TTC549 (cell line): ENCODE measurements at regions not wholly inside any gene's neighbourhood (a gene's known extent, or its start where the extent isn't known, plus 50 kb on each side); places are given as distances from the start of the nearest gene placed in this dataset.

Experiments
- FAIRE-seq: peaks from 2 replicates; lab custom pipeline; 2012; peaks lifted over from hg19 to GRCh38; lab: Jason Lieb, UNC

DNA sequence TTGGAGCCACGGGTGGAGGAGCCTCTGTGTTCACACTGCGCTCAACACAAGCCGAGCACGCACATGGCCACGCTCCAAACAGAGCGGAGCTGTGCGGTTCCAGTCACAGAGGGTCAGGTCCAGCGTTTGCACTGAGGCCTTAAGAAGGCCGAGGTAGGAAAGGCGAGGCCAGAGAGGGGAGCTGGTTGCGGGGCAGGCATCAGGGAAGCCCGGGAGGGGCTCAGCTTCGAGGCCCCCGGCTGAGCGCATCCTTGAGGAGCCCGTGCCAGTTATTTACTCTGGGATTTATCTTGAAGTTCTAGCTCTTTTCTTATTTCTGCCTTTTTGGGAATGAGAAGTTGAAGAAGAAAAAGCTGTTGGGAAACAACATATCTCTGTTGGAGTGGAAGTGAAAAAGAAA lies 140.8 kb downstream of the IRX1 start:
- FAIRE-seq, result no peak

DNA sequence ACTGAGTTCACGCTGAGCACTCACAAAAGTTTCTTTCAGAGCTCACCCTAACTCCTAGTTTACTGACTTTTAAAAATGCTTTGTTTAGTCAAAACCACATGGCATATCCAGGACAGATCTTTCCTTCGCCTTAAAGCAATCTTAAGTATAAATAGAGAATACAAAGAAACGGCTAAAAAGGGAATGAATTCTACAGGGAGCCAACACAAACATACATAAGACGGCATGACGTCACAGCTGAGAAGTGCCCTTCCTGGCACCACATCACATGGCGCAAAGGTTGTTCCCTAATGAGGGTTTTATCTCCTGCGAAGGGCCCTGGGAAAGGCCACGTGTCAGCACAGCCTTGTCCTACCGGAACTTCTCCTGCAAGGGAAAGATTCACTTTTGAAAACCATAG lies 141.3 kb downstream of the IRX1 start:
- FAIRE-seq, result no peak

DNA sequence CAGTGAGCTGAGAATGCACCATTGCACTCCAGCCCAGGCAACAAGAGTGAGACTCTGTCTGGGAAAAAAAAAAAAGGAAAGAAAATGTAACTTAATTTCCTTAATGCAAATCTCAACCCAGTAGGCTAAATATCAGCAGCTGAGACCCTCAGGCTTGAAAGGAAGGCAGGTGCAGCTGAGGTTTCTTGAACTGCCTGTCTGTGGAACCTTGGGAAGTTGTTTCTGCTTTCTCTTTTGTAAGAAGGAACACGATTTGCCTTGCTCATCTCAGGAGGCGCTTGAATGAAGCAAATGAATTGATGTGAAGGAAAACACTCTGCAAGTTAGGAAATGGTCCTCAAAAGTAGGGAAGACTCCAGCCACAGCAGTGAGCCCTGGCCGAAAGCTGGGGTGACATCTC lies 143.3 kb downstream of the IRX1 start:
- FAIRE-seq, result no peak

DNA sequence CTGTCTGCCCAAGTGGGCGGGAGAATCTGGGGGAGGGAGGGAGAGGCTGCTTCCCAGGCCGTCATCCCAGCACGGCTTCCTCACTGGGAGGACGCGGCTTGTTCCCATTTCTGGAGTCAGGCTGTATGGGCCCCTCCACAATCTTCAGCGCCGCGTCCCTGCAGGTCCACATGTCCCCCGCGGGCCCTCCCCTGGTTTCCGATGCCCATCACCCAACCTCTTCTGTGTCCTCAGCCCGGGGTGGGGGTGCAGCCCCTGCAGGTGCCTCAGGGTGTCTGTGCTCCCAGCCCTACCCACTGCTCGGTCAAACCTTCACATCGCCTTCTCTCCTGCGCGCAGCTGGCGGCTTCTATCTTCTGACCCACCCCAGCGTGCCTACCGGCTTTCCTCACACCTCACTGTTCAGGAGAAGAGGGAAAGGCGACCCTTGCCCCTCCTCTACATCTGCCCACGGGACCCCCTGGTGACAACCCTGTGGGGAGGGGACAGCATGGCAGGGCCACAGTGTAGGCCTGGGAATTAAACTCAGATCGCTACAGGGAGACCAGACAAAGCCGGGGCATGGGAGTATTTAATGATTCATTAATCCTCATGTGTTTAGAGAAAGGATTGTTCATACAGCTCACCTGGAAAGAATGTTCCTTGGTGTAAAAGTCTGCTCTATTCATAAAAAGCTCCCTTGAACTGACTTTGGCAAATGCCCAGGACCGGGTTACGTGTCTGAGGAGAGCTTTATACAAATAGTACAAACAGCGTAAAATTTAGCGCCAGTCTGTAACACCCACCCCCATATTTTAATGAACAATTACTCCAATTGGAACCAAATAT lies 145.1 kb downstream of the IRX1 start:
- no peak for FAIRE-seq

DNA sequence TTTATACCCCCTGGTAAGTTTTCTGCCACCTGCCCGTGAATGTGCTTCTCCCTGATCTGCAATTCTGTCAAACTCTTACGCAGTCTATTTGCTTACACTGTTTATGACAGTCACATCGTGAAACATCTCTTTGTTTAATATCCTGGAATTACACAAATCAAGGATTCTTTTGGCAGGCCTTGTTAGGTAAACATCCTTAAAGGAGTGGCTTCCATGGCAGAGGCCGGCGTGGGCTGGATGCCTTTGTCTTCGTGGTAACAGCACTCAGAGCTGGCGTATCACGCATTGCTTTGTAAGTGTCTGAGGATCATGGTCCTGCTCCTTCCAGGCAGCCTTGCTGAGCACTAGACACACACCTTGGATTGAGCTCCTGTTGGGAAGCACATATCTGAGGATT lies 145.7 kb downstream of the IRX1 start:
- FAIRE-seq, result no peak

DNA sequence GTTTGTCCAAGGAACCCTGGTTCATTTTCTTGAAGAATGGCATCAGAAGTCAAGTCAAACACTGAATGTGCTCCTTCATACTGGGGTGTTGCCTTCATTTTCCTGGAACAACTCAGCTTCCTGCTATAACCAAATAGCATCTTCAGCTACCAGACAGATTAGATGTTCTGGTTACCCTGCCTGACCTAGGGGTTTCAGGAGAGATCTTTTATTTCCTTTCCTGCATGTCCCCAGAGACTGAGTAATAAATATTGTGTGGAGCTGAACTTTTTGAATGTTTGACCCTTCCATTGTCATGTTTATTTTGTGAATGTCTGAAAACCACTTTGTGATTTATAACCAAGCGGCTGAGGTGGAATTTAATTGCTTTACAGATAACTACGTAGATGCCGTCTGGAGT lies 147.1 kb downstream of the IRX1 start:
- FAIRE-seq, result no peak

DNA sequence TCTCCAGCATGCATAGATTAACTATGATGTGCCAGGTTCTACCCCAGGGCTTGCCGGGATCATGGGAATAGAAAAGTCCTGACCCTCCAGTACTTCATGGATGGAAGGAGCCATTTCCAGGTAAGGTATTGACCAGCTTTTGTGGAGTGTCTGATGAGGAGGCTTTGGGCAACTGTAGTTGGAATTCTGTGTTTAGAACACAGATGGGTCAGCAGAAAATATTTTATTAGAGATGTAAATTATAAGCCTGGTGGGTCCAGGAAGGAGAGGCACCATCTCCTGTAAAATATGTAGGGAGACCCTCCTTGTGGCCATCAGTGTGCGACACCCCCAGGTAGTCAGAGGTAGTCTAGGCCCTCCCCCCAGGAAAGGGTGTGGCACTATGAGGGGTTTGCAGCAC lies 156.2 kb downstream of the IRX1 start:
- no peak for FAIRE-seq

DNA sequence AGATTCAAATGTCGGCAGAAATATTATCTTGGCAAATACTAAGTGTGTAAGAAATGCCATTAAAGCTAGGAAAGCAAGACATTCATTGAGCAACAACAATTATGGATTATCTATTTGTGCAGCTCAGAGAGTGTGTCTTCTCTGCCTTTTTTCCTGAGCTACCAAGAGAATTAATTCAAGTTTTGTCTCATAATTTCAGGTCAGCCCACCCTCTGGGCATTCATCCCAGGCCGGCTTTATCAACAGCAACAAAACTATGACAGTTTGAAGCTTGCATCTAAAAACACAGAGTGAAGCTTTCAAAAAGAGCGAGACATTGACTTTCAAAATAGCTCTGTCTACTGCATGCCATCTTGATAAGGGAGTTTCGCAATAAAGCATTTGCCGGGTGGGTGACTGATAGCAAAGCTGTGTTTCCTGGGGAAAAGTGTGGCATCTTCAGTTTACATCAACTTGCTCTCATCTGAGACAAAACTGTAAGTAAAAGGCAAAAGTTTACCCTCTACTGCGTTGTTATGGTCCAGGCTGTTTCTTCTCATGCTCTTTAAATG lies 182.4 kb downstream of the IRX1 start:
- FAIRE-seq, result no peak

DNA sequence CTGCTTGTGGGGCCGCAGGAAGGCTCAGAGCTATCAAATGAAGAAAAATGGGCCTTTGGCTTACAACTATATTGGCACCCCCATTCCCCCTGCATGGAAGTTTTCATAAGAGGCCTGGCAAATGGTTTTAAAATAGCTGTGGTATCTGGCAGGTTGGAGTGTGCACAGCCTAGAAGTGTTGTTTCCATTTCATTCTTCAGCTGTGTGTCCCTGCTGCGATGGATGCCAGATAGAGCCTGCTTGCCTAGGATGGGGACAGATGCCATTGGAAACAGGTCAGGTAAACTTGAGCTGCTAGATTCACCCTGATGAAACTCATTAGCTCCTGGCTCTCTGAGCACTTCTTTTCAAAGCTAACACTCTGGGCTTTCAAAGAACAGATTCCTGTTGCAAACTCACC lies 183.3 kb downstream of the IRX1 start:
- FAIRE-seq, result no peak

DNA sequence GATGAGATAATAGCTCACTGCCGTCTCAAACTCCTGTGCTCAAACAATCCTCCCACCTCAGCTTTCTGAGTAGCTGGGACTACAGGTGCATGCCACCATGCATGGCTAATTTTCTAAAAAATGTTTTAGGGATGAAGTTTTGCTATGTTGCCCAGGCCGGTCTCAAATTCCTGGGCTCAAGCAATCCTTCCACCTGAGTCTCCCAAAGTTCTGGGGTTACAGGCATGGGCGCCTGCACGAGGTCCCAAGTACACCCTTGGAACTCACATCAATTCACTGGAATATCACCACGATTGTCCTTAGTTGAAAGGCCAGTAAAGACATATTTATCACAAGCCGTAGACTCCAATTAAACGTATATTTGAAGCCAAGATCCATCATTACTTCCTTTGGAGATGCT lies 184.6 kb downstream of the IRX1 start:
- FAIRE-seq, result no peak

DNA sequence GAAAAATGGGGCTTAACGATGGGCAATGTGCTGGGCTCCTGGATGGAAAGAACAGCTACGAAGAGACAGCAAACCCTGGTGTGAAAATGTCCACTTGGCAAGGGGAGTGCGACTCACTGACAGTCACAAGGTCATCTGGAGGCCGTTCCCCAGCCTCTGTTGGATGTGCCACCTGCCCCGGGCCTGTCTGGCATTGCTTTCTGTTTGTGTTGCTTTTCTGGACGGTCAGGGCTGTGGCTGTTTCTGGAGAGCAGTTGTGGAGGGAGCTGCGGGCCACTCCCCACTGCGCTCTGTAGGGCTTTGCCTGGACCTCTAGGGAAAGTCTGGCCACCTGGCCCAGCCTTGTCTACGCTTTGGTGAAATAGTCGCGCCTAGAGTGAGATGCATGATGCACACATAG lies 185.3 kb downstream of the IRX1 start:
- FAIRE-seq, result no peak

DNA sequence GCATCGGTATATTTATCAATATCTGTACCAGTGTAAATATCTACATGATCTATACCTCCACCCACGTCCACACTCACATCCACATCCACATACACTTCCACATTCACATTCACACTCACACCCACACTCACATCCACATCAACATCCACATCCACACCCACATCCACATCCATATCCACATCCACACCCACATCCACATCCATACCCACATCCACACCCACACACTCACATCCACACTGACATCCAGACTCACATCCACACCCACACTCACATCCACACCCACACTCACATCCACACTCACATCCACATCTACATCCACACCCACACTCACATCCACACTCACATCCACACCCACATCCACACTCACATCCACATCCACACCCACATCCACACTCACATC lies 189.2 kb downstream of the IRX1 start:
- FAIRE-seq, result no peak

DNA sequence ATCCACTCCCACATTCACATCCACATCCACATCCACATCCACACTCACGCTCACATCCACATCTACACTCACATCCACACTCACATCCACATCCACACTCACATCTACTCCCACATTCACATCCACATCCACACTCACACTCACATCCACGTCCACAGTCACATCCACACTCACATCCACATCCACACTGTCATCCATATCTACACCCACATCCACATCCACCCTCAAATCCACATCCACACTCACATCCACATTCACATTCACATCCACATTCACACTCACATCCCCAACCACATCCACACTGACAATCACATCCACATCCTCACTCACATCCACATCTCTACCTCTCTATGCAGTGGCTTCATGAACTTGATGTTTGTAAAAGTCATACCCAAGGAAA lies 190.5 kb downstream of the IRX1 start:
- FAIRE-seq, result no peak

DNA sequence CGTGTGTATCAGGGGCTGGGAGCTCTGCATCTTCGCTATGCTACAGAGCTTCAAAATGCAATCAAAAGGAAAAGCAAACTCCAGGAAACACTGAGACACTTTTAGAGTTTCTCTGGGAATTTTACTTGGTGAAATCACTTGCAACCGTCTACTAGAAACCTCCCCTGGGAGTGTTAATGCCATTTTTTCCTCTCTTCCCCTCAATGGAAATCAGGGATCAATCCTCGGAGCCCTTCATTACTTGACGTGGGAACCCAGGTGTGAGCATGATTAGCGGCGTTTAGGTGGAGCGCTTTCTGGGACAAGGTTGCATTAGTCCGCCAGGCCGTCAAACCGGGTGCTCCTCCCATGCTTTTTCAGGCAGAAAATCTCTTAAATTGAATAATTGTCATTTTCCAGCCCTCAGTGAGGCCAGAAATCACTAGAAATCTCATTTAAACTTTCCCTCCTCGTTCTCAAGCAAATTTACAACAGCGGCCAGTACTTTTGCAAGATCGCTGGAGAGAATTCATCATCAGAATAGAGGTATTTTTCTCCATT lies 191.3 kb downstream of the IRX1 start:
- no peak for FAIRE-seq

DNA sequence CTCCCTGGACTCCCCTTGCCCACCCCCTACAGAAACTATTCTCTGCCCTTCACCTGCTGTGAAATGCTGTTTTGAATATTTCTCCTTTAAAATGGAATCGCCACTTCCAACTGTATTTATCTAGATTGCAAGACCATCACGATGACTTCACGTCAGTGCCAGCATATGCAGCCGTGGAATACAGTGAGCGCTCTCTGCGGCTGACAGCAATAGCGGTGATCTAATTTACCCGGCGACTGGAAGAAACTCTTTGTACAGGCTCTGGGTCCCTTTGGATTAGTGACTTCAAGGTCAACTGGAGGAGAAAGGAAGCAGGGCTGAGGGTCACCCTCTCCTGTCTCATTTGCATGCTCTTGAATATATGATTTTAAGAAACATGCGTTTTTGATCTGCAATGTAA lies 192.0 kb downstream of the IRX1 start:
- FAIRE-seq, result no peak

DNA sequence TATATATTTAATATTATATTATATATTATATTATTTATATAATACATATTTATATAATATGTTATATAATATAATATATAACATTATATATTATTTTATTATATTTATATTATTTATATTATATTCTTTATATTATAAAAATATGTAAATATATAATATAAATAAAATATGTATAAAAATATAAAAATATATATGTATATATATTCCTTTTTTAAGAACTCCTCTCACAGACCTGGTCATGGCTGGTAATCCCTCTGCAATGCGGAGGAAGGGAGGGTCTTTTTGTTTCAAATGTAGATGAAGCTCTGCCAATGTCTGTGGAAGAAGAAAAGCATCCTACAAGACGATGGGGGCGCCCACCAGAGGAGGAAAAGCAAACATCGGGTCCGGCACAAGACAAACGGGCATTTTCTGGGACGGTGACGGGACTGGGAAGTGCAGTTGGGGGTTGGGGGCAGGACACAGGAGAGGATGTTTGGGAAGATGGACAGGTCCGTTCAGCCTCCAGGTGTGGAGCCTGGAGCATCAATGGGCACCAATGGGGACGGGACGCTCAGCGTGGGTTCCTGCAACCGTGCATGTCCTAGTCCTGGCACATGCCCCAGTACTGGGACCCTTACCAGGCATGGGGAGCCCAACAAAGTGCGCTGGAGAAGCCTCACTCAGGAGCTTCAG lies 194.0 kb downstream of the IRX1 start:
- peak; percentile 85 for FAIRE-seq

DNA sequence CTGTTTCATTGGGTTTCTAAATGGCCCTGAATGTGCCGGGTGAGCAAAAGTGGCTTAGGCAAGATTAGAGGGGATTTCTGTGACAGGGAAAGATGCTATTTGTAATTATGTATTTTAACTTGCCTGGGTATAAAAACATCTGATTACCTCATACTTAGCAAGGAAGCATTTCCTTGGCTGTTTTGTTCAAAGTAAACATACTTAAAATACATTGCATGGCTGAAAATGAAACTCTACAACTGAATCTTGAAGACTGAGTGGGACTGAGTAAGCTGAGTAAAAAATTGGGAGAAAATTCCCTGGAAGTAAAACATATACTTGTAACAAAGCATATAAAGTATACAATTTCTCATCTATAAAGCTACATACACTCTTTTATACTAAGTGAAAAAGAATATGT lies 197.5 kb downstream of the IRX1 start:
- FAIRE-seq, result no peak

DNA sequence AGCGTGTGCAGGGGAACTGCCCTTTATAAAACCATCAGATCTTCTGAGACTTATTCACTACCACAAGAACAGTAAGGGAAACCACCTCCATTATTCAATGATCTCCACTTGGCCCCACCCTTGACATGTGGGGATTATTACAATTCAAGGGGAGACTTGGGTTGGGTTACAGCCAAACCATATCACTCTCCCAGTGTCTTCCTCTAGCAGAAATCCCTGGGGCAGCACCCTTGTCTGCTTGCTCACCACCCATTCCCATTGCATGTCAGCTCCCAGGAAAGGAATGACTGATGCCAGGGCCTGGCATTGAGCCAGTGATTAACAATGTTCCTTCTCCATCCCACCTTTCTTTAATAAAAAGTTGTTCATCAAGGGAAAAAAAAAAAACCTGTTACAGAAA lies 199.0 kb downstream of the IRX1 start:
- no peak for FAIRE-seq

DNA sequence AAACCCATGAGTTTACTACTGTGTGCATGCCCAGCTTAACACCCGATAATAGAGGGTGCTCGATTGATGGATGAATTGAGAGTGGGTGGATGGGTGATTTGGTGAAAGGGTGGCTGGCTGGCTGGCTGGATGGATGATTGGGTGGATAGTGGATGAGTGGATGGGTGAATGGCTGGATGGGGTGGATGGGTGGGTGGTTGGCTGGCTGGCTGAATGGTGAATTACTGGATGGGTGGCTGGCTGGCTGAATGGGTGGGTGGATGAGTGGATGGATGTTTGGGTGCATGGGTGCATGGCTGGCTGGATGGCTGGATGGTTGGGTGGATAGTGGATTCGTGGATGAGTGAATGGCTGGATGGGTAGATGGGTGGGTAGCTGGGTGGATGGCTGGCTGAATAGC lies 201.1 kb downstream of the IRX1 start:
- no peak for FAIRE-seq

DNA sequence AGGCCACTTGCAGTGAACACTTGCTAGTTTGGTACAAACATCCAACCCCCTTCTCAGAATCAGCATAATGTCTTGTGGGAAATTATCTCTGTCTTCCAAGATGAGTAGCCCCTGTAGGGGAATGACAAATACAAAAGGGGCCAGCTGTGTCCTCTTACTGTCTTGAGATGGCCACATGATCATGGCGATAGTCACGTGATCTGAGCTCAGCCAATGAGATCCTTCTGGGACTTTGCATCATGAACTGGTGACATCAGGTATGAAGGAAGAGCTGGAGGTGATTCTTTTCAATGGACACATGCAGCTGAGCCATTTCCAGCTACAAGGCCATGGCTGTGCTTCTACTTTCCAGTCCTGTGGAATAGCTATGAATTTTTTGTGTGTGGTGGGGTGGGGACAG lies 206.3 kb downstream of the IRX1 start:
- FAIRE-seq, result no peak

DNA sequence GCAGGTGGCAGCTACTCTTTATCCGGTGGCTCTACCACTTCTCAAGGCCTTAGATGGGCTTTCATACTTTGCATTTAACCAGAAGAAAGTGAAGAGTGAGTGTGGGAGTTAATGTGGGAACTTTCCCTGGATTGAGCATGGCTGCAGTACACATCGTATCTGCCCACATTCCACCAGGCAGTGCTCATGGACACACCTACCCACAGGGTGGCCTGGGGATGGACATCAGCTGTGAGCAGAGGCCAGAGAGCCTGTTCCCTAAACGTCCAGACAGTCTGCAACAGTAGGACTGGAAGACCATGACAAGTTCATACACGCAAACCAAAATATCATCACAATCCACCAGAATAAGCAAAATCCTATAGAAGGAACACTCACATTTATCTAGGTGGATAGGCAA lies 213.8 kb downstream of the IRX1 start:
- FAIRE-seq, result no peak

DNA sequence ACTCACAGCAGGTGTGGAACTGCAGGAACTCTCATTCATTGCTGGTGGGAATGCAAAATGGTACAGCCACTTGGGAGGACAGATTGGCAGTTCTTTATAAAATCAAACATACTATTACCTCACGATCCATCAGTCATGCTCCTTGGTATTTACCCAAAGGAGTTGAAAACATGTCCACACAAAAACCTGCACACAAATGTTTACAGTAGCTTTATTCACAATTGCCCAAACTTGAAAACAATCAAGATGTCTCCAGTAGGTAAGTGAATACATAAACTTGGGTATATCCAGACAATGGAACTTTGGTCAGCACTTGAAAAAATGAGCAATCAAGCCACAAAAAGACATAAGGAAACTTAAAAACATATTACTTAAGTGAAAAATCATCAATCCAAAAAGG lies 215.5 kb downstream of the IRX1 start:
- no peak for FAIRE-seq

DNA sequence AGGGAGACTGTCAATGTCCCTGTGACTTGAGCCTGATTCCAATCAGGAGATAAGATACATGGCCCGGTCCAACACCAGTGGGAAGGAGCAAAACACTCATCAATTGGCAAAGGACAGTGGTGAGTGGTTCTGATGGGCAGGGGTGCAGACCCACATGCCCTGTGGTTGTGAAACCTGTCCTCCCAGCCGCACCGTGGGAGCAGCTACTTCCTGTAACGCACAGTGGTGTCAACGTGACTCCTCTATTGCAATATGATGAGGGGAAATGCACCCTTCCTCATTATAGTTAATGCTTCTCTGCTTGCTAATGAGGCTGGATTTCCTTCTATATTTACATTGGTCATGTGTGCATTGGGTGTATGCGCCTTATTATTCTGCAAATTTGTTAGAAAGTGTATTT lies 223.0 kb downstream of the IRX1 start:
- FAIRE-seq, result no peak
